Chondrocyte (in vitro differentiated cells): ENCODE measurements at regions not wholly inside any gene's neighbourhood (a gene's known extent, or its start where the extent isn't known, plus 50 kb on each side); places are given as distances from the start of the nearest gene placed in this dataset.

Experiments used
- DNase-seq: peaks from one replicate; pipeline ENCODE4 v3.0.0; 2021; ENCODE audit warnings: mixed read lengths, low spot score
- H3K27ac Mint-ChIP-seq: one replicate; pipeline ENCODE4 v1.8.0; 2021; ENCODE audit warnings: mild to moderate bottlenecking, moderate library complexity, mixed read lengths; ENCODE audit not compliant: unreplicated experiment
- H3K27me3 Mint-ChIP-seq: 2 replicates; pipeline ENCODE4 v1.8.0; 2021; ENCODE audit warnings: low read depth, mixed read lengths
- H3K36me3 Mint-ChIP-seq: 2 replicates; pipeline ENCODE4 v1.8.0; 2021; ENCODE audit warnings: low read depth, mixed read lengths
- H3K4me1 Mint-ChIP-seq: 2 replicates; pipeline ENCODE4 v1.8.0; 2021; ENCODE audit warnings: low read depth, mild to moderate bottlenecking, mixed read lengths
- H3K4me3 Mint-ChIP-seq: one replicate; pipeline ENCODE4 v1.8.0; 2021; ENCODE audit warnings: mild to moderate bottlenecking, moderate library complexity, mixed read lengths; ENCODE audit not compliant: unreplicated experiment
- H3K9me3 Mint-ChIP-seq: 2 replicates; pipeline ENCODE4 v1.8.0; 2021; ENCODE audit warnings: low read depth, mixed read lengths
- CTCF ChIP-seq: fragments of 200-600 bp; sonication (generic); IDR thresholded peaks from 2 replicates; pipeline ENCODE4 v1.5.0; 2021; ENCODE audit warnings: antibody characterized with exemption, mild to moderate bottlenecking, moderate library complexity

DNA sequence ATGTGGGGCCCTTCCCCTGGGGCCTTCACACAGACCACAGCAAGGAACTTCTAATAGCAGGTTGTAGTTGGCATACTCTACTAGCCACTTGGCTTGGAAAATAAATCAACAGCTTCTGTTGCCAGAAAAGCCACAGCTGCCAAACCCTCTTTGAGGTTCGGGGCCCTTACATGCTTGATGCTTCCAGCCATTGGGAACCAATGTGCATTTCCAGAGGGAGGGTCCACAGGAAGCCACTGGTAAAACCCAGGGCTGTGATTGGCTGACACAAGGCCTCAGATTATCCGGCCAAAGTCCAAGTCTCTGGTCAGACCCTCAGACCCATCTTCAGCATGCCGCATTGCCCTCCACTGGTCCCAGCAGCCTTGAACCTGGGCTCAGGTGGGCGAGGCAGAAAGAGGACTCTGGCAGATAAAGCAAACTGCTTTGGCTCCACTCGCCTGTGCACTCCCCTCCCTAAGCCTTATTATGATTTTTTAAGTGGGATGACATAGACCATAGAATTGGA is 214.4 kb downstream of the BCL11B start:
- H3K4me1 Mint-ChIP-seq, result peaks cover 3% of the 10 kb centered on the region
- no peak overlapping the region for H3K27ac Mint-ChIP-seq
- no peak for TF ChIP-seq CTCF
- DNase-seq, result no peak
- H3K9me3 Mint-ChIP-seq, result peaks cover 7% of the 10 kb centered on the region
- H3K27me3 Mint-ChIP-seq, result peaks cover 18% of the 10 kb centered on the region
- H3K36me3 Mint-ChIP-seq, result peaks cover 1% of the 10 kb centered on the region
- no peak overlapping the region for H3K4me3 Mint-ChIP-seq

GRCh38 chr14:99058542-99058941 is 213.5 kb downstream of the BCL11B start:
- peaks cover 18% of the 10 kb centered on the region for H3K27me3 Mint-ChIP-seq
- H3K9me3 Mint-ChIP-seq, result peaks cover 6% of the 10 kb centered on the region

GRCh38 chr14:99062216-99062615 is 209.8 kb downstream of the BCL11B start:
- H3K9me3 Mint-ChIP-seq, result no peaks in the 10 kb centered on the region
- H3K4me3 Mint-ChIP-seq, result no peak overlapping the region
- no peak for DNase-seq
- no peaks in the 10 kb centered on the region for H3K4me1 Mint-ChIP-seq
- H3K27ac Mint-ChIP-seq, result no peak overlapping the region
- H3K27me3 Mint-ChIP-seq, result peaks cover 25% of the 10 kb centered on the region
- H3K36me3 Mint-ChIP-seq, result no peaks in the 10 kb centered on the region
- TF ChIP-seq CTCF, result no peak

More at GRCh38 chr14:99058542-99058941, 213.5 kb downstream of the BCL11B start:
- Mint-ChIP-seq H3K4me3 (no peak overlapping the region), H3K4me1 (peaks cover 3% of the 10 kb centered on the region), H3K27ac (no peak overlapping the region), H3K36me3 (peaks cover 1% of the 10 kb centered on the region)
- TF ChIP-seq CTCF, result no peak
- no peak for DNase-seq

DNA sequence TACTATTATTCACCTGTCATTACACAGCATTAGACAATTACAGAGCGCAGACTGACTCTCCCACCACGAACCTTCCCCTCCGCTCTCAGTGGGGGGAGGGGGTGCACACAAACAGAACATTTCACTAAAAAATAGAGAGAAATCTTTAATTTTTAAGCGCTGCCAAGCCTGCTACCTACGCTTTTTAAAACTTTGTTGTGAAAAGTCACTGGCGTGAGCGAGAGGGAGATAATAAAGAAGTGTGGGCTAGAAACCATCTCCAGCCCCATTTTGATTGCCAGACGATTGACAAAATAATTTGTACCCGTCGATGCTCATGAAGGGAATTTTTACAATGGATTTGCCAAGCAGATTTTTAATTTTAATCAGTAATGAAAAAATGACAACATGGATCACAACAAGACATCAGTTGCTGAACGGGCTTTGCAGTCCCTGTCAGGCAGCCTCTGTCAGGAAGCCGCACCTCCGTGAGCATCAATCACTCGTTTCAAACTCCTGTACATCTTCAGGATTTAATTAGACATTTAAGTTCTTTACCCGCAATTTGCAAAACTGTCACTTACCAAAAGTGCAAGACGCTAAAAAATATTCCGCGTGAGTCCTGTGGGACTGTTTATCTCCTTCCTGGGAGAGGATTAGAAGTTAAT is 209.1 kb downstream of the BCL11B start:
- peaks cover 25% of the 10 kb centered on the region for H3K27me3 Mint-ChIP-seq
- H3K27ac Mint-ChIP-seq, result no peak overlapping the region
- no peak for TF ChIP-seq CTCF
- H3K4me3 Mint-ChIP-seq, result no peak overlapping the region
- H3K36me3 Mint-ChIP-seq, result no peaks in the 10 kb centered on the region
- H3K9me3 Mint-ChIP-seq, result no peaks in the 10 kb centered on the region
- DNase-seq, result no peak
- no peaks in the 10 kb centered on the region for H3K4me1 Mint-ChIP-seq

DNA sequence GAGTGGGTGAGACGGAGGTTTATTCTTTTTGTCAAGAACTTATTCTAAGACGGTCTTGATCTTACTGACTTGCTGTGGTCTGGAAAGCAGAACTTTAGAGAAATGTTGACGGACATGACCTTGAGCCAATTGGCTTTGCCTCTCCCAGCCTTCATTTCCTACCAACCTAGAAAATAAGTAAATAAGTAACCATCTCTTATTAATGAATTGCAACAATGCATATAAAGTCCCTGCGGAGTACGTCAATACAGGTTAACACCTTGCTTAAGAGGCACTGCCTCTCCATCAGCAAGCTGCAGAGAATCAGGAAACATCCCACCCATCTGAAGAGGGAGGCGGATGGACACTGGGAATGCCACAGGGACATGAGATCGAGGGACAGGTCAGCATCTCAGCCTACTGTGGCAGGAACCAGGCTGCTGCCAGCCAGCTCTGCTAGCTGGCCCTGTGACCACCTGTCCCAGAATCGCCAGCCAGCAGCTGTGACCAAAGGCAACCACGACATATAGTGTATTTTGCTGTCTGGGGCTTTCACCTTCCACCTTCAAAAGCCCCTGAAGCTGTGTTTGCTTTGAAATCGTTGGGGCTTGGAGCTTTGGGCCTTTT is 208.3 kb downstream of the BCL11B start:
- peaks cover 25% of the 10 kb centered on the region for H3K27me3 Mint-ChIP-seq
- H3K36me3 Mint-ChIP-seq, result no peaks in the 10 kb centered on the region
- H3K4me1 Mint-ChIP-seq, result no peaks in the 10 kb centered on the region
- H3K4me3 Mint-ChIP-seq, result no peak overlapping the region
- H3K9me3 Mint-ChIP-seq, result no peaks in the 10 kb centered on the region
- TF ChIP-seq CTCF, result no peak
- H3K27ac Mint-ChIP-seq, result no peak overlapping the region
- no peak for DNase-seq
